Upper lobe of left lung (tissue), 6 donors: ENCODE measurements at regions not wholly inside any gene's neighbourhood (a gene's known extent, or its start where the extent isn't known, plus 50 kb on each side); places are given as distances from the start of the nearest gene placed in this dataset.

Experiments used
- ATAC-seq, 2 donors: fragments of 200-7000 bp; cut with Tn5 transposase; one replicate each; pipeline ENCODE4 v1.9.1; 2022; ENCODE audit warnings: mild to moderate bottlenecking in 2 of 2, moderate library complexity in 2 of 2; ENCODE audit not compliant: low FRiP score in 2 of 2
- DNase-seq, 2 donors: peaks; one replicate each; pipeline ENCODE4 v3.0.0-alpha.2; 2019 to 2020
- H3K27ac ChIP-seq, 4 donors: fragments of 200-600 bp; sonication (generic); one replicate each; pipeline ENCODE4 v1.5.1; 2016 to 2019
- H3K27me3 ChIP-seq, 4 donors: fragments of 200-600 bp; sonication (generic); one replicate each; pipeline ENCODE4 v1.5.1; 2017 to 2019
- H3K36me3 ChIP-seq, 4 donors: fragments of 200-600 bp; sonication (generic); one replicate each; pipeline ENCODE4 v1.5.1; 2016 to 2019
- H3K4me1 ChIP-seq, 4 donors: fragments of 200-600 bp; sonication (generic); one replicate each; pipeline ENCODE4 v1.5.1; 2018 to 2019
- H3K4me3 ChIP-seq, 4 donors: fragments of 200-600 bp; sonication (generic); one replicate each; pipeline ENCODE4 v1.5.1; 2017 to 2019; ENCODE audit warnings: mild to moderate bottlenecking in 2 of 4, moderate library complexity in 1 of 4
- H3K9me3 ChIP-seq, 4 donors: fragments of 200-600 bp; sonication (generic); one replicate each; pipeline ENCODE4 v1.5.1; 2018 to 2019
- CTCF ChIP-seq, 6 experiments: fragments of 450-650 bp in 4 of 6; fragments of 200-600 bp in 2 of 6; sonication (generic) in 2 of 6; IDR thresholded peaks; one replicate each; pipeline ENCODE4 v1.5.1; 2016 to 2019; ENCODE audit warnings: antibody characterized with exemption in 6 of 6
- EP300 ChIP-seq, 4 donors: sonication (generic); formaldehyde crosslinking; IDR thresholded peaks; one replicate each; pipeline ENCODE4 v1.5.1; 2017; ENCODE audit warnings: antibody characterized with exemption in 4 of 4, control low read depth in 2 of 4
- POLR2A ChIP-seq, 4 donors: fragments of 450-650 bp; IDR thresholded peaks; one replicate each; pipeline ENCODE4 v1.5.1; 2016 to 2017; ENCODE audit warnings: antibody characterized with exemption in 4 of 4, mild to moderate bottlenecking in 2 of 4
- POLR2AphosphoS5 ChIP-seq, 2 donors: sonication (generic); formaldehyde crosslinking; IDR thresholded peaks; one replicate each; pipeline ENCODE4 v1.5.1; 2017; ENCODE audit warnings: antibody characterized with exemption in 2 of 2
- WGBS, 2 donors: methylation state at CpG; one replicate each; pipeline ENCODE4 v1.1.5; 2017 to 2018; 5-methylcytosine and 5-hydroxymethylcytosine counted together
- donor health status: DM: no; HTN: no; CAD: no; lungs with moderate emphysema.
- donor health status: DM: no; HTN: yes; CAD: no; lungs with severe emphysema.

GRCh38 chr20:50401587-50402418 lies 108.4 kb upstream of the PTPN1 start:
- TF ChIP-seq POLR2A (IDR thresholded peaks at IDR 0.05) (no peak), EP300 (IDR thresholded peaks at IDR 0.05) (no peak), CTCF (IDR thresholded peaks at IDR 0.05) (no peak), POLR2AphosphoS5 (IDR thresholded peaks at IDR 0.05) (no peak)
- no peaks in the 10 kb centered on the region for H3K36me3 ChIP-seq
- peaks cover 30 to 49% (median 39%) of the 10 kb centered on the region in 4 donors for H3K4me1 ChIP-seq
- no peaks in the 10 kb centered on the region for H3K9me3 ChIP-seq
- peak overlapping the region; percentile 44 to 95 (median 88) for H3K27ac ChIP-seq
- DNase-seq = no peak
- H3K27me3 ChIP-seq = no peaks in the 10 kb centered on the region
- no peak for ATAC-seq
- H3K4me3 ChIP-seq = no peak overlapping the region
- WGBS, 2 donors = 94 to 97% methylated on average over 9 of the region's 9 CpGs

GRCh38 chr20:50403565-50404418 lies 106.4 kb upstream of the PTPN1 start:
- H3K27ac ChIP-seq = peak overlapping the region in 3 of 4 donors; percentile 55 to 95 (median 64)
- peaks cover 21 to 43% (median 30%) of the 10 kb centered on the region in 4 donors for H3K4me1 ChIP-seq
- TF ChIP-seq CTCF (IDR thresholded peaks at IDR 0.05) = no peak
- no peaks in the 10 kb centered on the region for H3K27me3 ChIP-seq
- no peak for DNase-seq
- no peak overlapping the region for H3K4me3 ChIP-seq
- no peak for ATAC-seq
- H3K36me3 ChIP-seq = no peaks in the 10 kb centered on the region
- no peaks in the 10 kb centered on the region for H3K9me3 ChIP-seq
- 64 to 69% methylated on average over 13 of the region's 13 CpGs for WGBS, 2 donors

GRCh38 chr20:50404419-50405234 lies 105.6 kb upstream of the PTPN1 start:
- H3K36me3 ChIP-seq = no peaks in the 10 kb centered on the region
- H3K4me3 ChIP-seq = no peak overlapping the region
- H3K27me3 ChIP-seq = no peaks in the 10 kb centered on the region
- DNase-seq (no peak), ATAC-seq (no peak)
- no peaks in the 10 kb centered on the region for H3K9me3 ChIP-seq
- 86 to 90% methylated on average over 6 to 9 of the region's 9 CpGs for WGBS, 2 donors
- H3K4me1 ChIP-seq = peaks cover 19 to 43% (median 29%) of the 10 kb centered on the region in 4 donors
- no peak for TF ChIP-seq CTCF (IDR thresholded peaks at IDR 0.05)
- no peak for TF ChIP-seq POLR2AphosphoS5 (IDR thresholded peaks at IDR 0.05)
- no peak for TF ChIP-seq POLR2A (IDR thresholded peaks at IDR 0.05)
- TF ChIP-seq EP300 (IDR thresholded peaks at IDR 0.05) = no peak
- peak overlapping the region in 2 of 4 donors; percentile 55 to 64 for H3K27ac ChIP-seq

GRCh38 chr20:50405235-50405914 lies 104.8 kb upstream of the PTPN1 start:
- Histone ChIP-seq H3K9me3 (no peaks in the 10 kb centered on the region), H3K36me3 (no peaks in the 10 kb centered on the region), H3K4me1 (peaks cover 11 to 42% (median 24%) of the 10 kb centered on the region in 4 donors), H3K27me3 (no peaks in the 10 kb centered on the region), H3K27ac (peak overlapping the region in 1 of 4 donors; percentile 21), H3K4me3 (no peak overlapping the region)
- TF ChIP-seq POLR2A (IDR thresholded peaks at IDR 0.05) (no peak), POLR2AphosphoS5 (IDR thresholded peaks at IDR 0.05) (no peak), EP300 (IDR thresholded peaks at IDR 0.05) (no peak), CTCF (IDR thresholded peaks at IDR 0.05) (no peak)
- ATAC-seq (no peak), DNase-seq (no peak)
- WGBS, 2 donors = 77 to 94% methylated on average over 10 of the region's 10 CpGs
